Fibroblast of villous mesenchyme (primary cell): ENCODE measurements at regions not wholly inside any gene's neighbourhood (a gene's known extent, or its start where the extent isn't known, plus 50 kb on each side); places are given as distances from the start of the nearest gene placed in this dataset.
A peak's percentile ranks its signal among the peaks of the same experiment; 100 is the strongest.

ENCODE experiments used
- DNase-seq: peaks from one replicate; pipeline ENCODE4 v3.0.0-alpha.2; 2010; ENCODE audit warnings: low read depth
- H3K4me3 ChIP-seq: 2 replicates; pipeline ENCODE4 v1.5.1; 2011; ENCODE audit warnings: low read depth, mild to moderate bottlenecking, low read length
- CTCF ChIP-seq: IDR thresholded peaks from 2 replicates; pipeline ENCODE4 v1.5.1; 2012; ENCODE audit warnings: low read depth, mild to moderate bottlenecking, low read length; ENCODE audit not compliant: insufficient read depth

- no peak for TF ChIP-seq CTCF
- DNase-seq: peak; percentile 90
- no peak overlapping the region for H3K4me3 ChIP-seq
Measured at GRCh38 chr11:29119116-29119515, 897.7 kb downstream of the KCNA4 start.

GRCh38 chr11:29100967-29101366 is 915.9 kb downstream of the KCNA4 start:
- no peak for DNase-seq
- no peak overlapping the region for H3K4me3 ChIP-seq
- no peak for TF ChIP-seq CTCF

- H3K4me3 ChIP-seq: no peak overlapping the region
- TF ChIP-seq CTCF: no peak
- no peak for DNase-seq
Measured at GRCh38 chr11:29095821-29096220, 921.0 kb downstream of the KCNA4 start.

GRCh38 chr11:29093416-29094120 is 923.3 kb downstream of the KCNA4 start:
- no peak overlapping the region for H3K4me3 ChIP-seq
- TF ChIP-seq CTCF: no peak
- no peak for DNase-seq

- no peak overlapping the region for H3K4me3 ChIP-seq
- TF ChIP-seq CTCF: no peak
- no peak for DNase-seq
Measured at GRCh38 chr11:29087200-29087812, 929.5 kb downstream of the KCNA4 start.

- DNase-seq: no peak
- TF ChIP-seq CTCF: no peak
- no peak overlapping the region for H3K4me3 ChIP-seq
Measured at GRCh38 chr11:29075726-29076125, 941.1 kb downstream of the KCNA4 start.
